Loucy (cell line): ENCODE measurements at regions not wholly inside any gene's neighbourhood (a gene's known extent, or its start where the extent isn't known, plus 50 kb on each side); places are given as distances from the start of the nearest gene placed in this dataset.

Experiments
- CTCF ChIP-seq: fragments of 200-600 bp; sonication (generic); conservative IDR thresholded peaks from 2 replicates; pipeline ENCODE4 v1.5.1; 2014; ENCODE audit warnings: mild to moderate bottlenecking, antibody characterized with exemption, low read length
- EZH2phosphoT487 ChIP-seq: fragments of 200-600 bp; IDR thresholded peaks from 2 replicates; pipeline ENCODE4 v1.6.1; 2018; ENCODE audit warnings: antibody characterized with exemption, mild to moderate bottlenecking, moderate library complexity, borderline replicate concordance

- TF ChIP-seq CTCF, result no peak
- no peak for TF ChIP-seq EZH2phosphoT487
Observed at GRCh38 chr3:164550857-164551256, 527.4 kb downstream of the SI start.
